Vagina (tissue), 2 donors: ENCODE measurements at regions not wholly inside any gene's neighbourhood (a gene's known extent, or its start where the extent isn't known, plus 50 kb on each side); places are given as distances from the start of the nearest gene placed in this dataset.
"Not testable (repeated sequence)": the region's sequence is repeated elsewhere in the genome, so short reads cannot be mapped to it uniquely, and the experiment has no call there.

Source experiments
- DNase-seq, 2 donors: peaks; one replicate each; pipeline ENCODE4 v3.0.0-alpha.2; 2017; ENCODE audit errors: extremely low spot score in 2 of 2
- H3K27ac ChIP-seq: fragments of 200-600 bp; sonication (generic); one replicate; pipeline ENCODE4 v1.5.1; 2019
- H3K27me3 ChIP-seq: fragments of 200-600 bp; sonication (generic); one replicate; pipeline ENCODE4 v1.5.1; 2019
- H3K36me3 ChIP-seq, 2 donors: fragments of 200-600 bp; sonication (generic); one replicate each; pipeline ENCODE4 v1.5.1; 2017 to 2019
- H3K4me1 ChIP-seq: fragments of 200-600 bp; sonication (generic); one replicate; pipeline ENCODE4 v1.5.1; 2019
- H3K4me3 ChIP-seq, 2 donors: fragments of 200-600 bp; sonication (generic); 1 replicate in 1 of 2; 2 replicates in 1 of 2; pipeline ENCODE4 v1.5.1; 2016 to 2019
- H3K9me3 ChIP-seq: fragments of 200-600 bp; sonication (generic); one replicate; pipeline ENCODE4 v1.5.1; 2019
- POLR2A ChIP-seq, 2 donors: fragments of 450-650 bp; IDR thresholded peaks; one replicate each; pipeline ENCODE4 v1.6.1; 2017; ENCODE audit warnings: antibody characterized with exemption in 2 of 2, mild to moderate bottlenecking in 2 of 2, moderate library complexity in 2 of 2
- POLR2AphosphoS5 ChIP-seq, 2 donors: sonication (generic); formaldehyde crosslinking; IDR thresholded peaks; one replicate each; pipeline ENCODE4 v1.9.0; 2017; ENCODE audit warnings: antibody characterized with exemption in 2 of 2, mild to moderate bottlenecking in 2 of 2, low read depth in 1 of 2; ENCODE audit not compliant: insufficient read depth in 1 of 2
- intact Hi-C: fragments of 100-400 bp; cut with DNase I; formaldehyde crosslinking; loops from one replicate; pipeline ENCODE4 v1.15.1; 2023
- TF ChIP-seq, protein P1 (sequence below), 3 experiments: fragments of 450-650 bp in 2 of 3; fragments of 200-600 bp in 1 of 3; sonication (generic) in 1 of 3; IDR thresholded peaks; one replicate each; pipeline ENCODE4 v1.5.1; 2017 to 2019; ENCODE audit warnings: antibody characterized with exemption in 3 of 3, mild to moderate bottlenecking in 2 of 3, moderate library complexity in 2 of 3

DNA sequence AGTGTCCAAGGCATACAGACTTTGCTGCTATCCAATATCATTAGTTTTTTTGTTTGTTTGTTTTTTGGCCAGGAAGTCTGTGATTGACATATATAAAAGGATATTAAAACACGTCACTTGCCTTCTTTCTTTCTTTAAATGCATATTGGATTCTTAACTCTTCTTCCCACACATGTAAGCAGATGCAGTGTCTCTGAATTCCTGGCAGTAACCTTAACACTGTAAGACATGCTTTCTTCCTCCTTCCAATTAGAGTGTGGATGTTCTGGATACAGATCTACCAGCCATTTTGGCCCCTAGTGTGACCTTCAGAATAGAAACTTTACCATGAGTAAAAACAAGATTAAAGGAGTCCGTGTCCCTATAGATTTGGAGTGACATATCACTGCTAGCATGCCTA lies 967.4 kb upstream of the PRR20A start:
- DNase-seq: no peak
- H3K4me1 ChIP-seq: no peaks in the 10 kb centered on the region
- H3K27ac ChIP-seq: no peak overlapping the region
- intact Hi-C loops: no loop called here
- no peak for TF ChIP-seq POLR2AphosphoS5 (IDR thresholded peaks at IDR 0.05; ENCODE audit: insufficient read depth in 1 of 2, low read depth in 1 of 2)
- TF ChIP-seq, protein P1, sequence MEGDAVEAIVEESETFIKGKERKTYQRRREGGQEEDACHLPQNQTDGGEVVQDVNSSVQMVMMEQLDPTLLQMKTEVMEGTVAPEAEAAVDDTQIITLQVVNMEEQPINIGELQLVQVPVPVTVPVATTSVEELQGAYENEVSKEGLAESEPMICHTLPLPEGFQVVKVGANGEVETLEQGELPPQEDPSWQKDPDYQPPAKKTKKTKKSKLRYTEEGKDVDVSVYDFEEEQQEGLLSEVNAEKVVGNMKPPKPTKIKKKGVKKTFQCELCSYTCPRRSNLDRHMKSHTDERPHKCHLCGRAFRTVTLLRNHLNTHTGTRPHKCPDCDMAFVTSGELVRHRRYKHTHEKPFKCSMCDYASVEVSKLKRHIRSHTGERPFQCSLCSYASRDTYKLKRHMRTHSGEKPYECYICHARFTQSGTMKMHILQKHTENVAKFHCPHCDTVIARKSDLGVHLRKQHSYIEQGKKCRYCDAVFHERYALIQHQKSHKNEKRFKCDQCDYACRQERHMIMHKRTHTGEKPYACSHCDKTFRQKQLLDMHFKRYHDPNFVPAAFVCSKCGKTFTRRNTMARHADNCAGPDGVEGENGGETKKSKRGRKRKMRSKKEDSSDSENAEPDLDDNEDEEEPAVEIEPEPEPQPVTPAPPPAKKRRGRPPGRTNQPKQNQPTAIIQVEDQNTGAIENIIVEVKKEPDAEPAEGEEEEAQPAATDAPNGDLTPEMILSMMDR (IDR thresholded peaks at IDR 0.05): no peak
- no peak for TF ChIP-seq POLR2A (IDR thresholded peaks at IDR 0.05)
- H3K9me3 ChIP-seq: no peaks in the 10 kb centered on the region
- H3K4me3 ChIP-seq: no peak overlapping the region
- H3K36me3 ChIP-seq: no peaks in the 10 kb centered on the region
- H3K27me3 ChIP-seq: no peaks in the 10 kb centered on the region

GRCh38 chr13:56182598-56182997 lies 958.1 kb upstream of the PRR20A start:
- TF ChIP-seq, protein P1 (IDR thresholded peaks at IDR 0.05): no peak
- no peak for TF ChIP-seq POLR2A (IDR thresholded peaks at IDR 0.05)
- no peak for TF ChIP-seq POLR2AphosphoS5 (IDR thresholded peaks at IDR 0.05; ENCODE audit: insufficient read depth in 1 of 2, low read depth in 1 of 2)
- H3K4me1 ChIP-seq: no peaks in the 10 kb centered on the region
- no peaks in the 10 kb centered on the region for H3K27me3 ChIP-seq
- intact Hi-C loops: no loop called here
- DNase-seq: no peak
- no peaks in the 10 kb centered on the region for H3K36me3 ChIP-seq
- H3K27ac ChIP-seq: no peak overlapping the region
- no peak overlapping the region for H3K4me3 ChIP-seq
- H3K9me3 ChIP-seq: no peaks in the 10 kb centered on the region

DNA sequence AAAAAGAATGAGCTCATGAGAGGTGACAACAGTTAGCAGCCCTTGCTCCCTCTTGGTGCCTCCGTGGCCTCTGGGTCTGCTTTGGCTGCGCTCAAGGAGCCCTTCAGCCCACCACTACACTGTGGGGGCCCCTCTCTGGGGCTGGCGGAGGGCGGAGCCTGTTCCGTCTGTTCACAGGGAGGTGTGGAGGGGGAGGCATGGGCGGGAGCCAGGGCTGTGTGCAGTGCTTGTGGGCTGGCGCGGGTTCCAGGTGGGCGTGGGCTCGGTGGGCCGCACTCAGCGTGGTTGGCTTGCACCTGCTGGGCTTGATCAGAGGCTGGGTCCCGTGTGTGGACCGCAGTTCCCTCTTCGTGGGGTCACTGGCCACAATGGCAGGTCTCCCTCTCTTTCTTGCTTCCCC lies 953.4 kb upstream of the PRR20A start:
- Histone ChIP-seq H3K27ac (no peak overlapping the region), H3K4me3 (no peak overlapping the region), H3K36me3 (no peaks in the 10 kb centered on the region), H3K27me3 (no peaks in the 10 kb centered on the region), H3K9me3 (no peaks in the 10 kb centered on the region), H3K4me1 (no peaks in the 10 kb centered on the region)
- intact Hi-C loops: no loop called here
- DNase-seq: no peak
- TF ChIP-seq POLR2A (IDR thresholded peaks at IDR 0.05) (no peak), POLR2AphosphoS5 (IDR thresholded peaks at IDR 0.05; ENCODE audit: insufficient read depth in 1 of 2, low read depth in 1 of 2) (no peak)
- TF ChIP-seq, protein P1 (IDR thresholded peaks at IDR 0.05): no peak

GRCh38 chr13:56188582-56188981 lies 952.1 kb upstream of the PRR20A start:
- intact Hi-C loops, H3K4me1 ChIP-seq, H3K27me3 ChIP-seq, H3K9me3 ChIP-seq, DNase-seq, H3K27ac ChIP-seq, H3K4me3 ChIP-seq, H3K36me3 ChIP-seq: not testable (repeated sequence)

DNA sequence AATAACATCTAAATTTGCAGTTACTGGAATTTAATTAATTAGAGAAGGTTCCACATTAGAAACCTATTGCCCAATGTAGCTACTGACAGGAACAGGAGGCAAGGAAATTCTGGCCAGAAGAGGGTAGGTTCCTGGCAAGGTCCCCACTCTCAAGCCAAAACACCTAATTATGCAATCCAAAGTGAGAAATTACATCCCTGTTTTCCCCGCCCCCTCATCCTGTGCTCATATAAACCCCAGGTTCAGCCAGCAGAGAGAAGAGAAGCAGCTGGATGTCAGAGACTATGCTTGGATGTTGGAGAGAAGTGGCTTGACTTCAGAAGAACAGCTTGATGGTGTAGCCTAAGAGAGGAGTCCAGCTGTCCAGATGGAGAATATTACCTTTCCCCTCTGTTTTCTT lies 951.3 kb upstream of the PRR20A start:
- intact Hi-C loops: no loop called here
- no peaks in the 10 kb centered on the region for H3K36me3 ChIP-seq
- no peaks in the 10 kb centered on the region for H3K27me3 ChIP-seq
- no peak overlapping the region for H3K4me3 ChIP-seq
- no peak for DNase-seq
- TF ChIP-seq POLR2AphosphoS5 (IDR thresholded peaks at IDR 0.05; ENCODE audit: insufficient read depth in 1 of 2, low read depth in 1 of 2) (no peak), POLR2A (IDR thresholded peaks at IDR 0.05) (no peak)
- TF ChIP-seq, protein P1 (IDR thresholded peaks at IDR 0.05): no peak
- no peaks in the 10 kb centered on the region for H3K9me3 ChIP-seq
- no peak overlapping the region for H3K27ac ChIP-seq
- no peaks in the 10 kb centered on the region for H3K4me1 ChIP-seq

- Histone ChIP-seq H3K27ac (no peak overlapping the region), H3K4me1 (no peaks in the 10 kb centered on the region), H3K4me3 (no peak overlapping the region), H3K27me3 (no peaks in the 10 kb centered on the region), H3K36me3 (no peaks in the 10 kb centered on the region), H3K9me3 (no peaks in the 10 kb centered on the region)
- TF ChIP-seq, protein P1 (IDR thresholded peaks at IDR 0.05): no peak
- TF ChIP-seq POLR2A (IDR thresholded peaks at IDR 0.05) (no peak), POLR2AphosphoS5 (IDR thresholded peaks at IDR 0.05; ENCODE audit: insufficient read depth in 1 of 2, low read depth in 1 of 2) (no peak)
- intact Hi-C loops: no loop called here
- no peak for DNase-seq
Measured at GRCh38 chr13:56189978-56190377, 950.7 kb upstream of the PRR20A start.
